Activated CD4-positive, alpha-beta T cell treated with anti-CD3 and anti-CD28 coated beads, Interleukin-2, Interleukin-6, amounts not matched to agents 100 ng/mL and 50 ng/mL, durations not matched to agents 16 hours and 8 hours (primary cell): ENCODE measurements at regions not wholly inside any gene's neighbourhood (a gene's known extent, or its start where the extent isn't known, plus 50 kb on each side); places are given as distances from the start of the nearest gene placed in this dataset.

Source experiments
- DNase-seq: peaks from one replicate; pipeline ENCODE4 v3.0.0-alpha.2; 2020

GRCh38 chr14:51552768-51553404 lies 98.8 kb upstream of the FRMD6 start:
- no peak for DNase-seq

- no peak for DNase-seq
Measured at GRCh38 chr14:51554339-51554920, 97.3 kb upstream of the FRMD6 start.

GRCh38 chr14:51554953-51555352 lies 96.8 kb upstream of the FRMD6 start:
- no peak for DNase-seq

GRCh38 chr14:51561141-51561540 lies 90.6 kb upstream of the FRMD6 start:
- no peak for DNase-seq

GRCh38 chr14:51562816-51563215 lies 88.9 kb upstream of the FRMD6 start:
- no peak for DNase-seq

- no peak for DNase-seq
Measured at GRCh38 chr14:51563560-51563959, 88.2 kb upstream of the FRMD6 start.

- DNase-seq: no peak
Measured at GRCh38 chr14:51564460-51564859, 87.2 kb upstream of the FRMD6 start.

GRCh38 chr14:51564986-51565604 lies 86.6 kb upstream of the FRMD6 start:
- DNase-seq: no peak

- peak; percentile 0 for DNase-seq
Measured at GRCh38 chr14:51566831-51567582, 84.7 kb upstream of the FRMD6 start.

GRCh38 chr14:51568366-51568765 lies 83.3 kb upstream of the FRMD6 start:
- no peak for DNase-seq

GRCh38 chr14:51573607-51574006 lies 78.1 kb upstream of the FRMD6 start:
- no peak for DNase-seq

- DNase-seq: no peak
Measured at GRCh38 chr14:51574009-51574408, 77.7 kb upstream of the FRMD6 start.

GRCh38 chr14:51575349-51576116 lies 76.2 kb upstream of the FRMD6 start:
- DNase-seq: no peak

- DNase-seq: no peak
Measured at GRCh38 chr14:51576117-51576430, 75.6 kb upstream of the FRMD6 start.

- no peak for DNase-seq
Measured at GRCh38 chr14:51576879-51577278, 74.8 kb upstream of the FRMD6 start.

GRCh38 chr14:51578853-51579252 lies 72.9 kb upstream of the FRMD6 start:
- no peak for DNase-seq

GRCh38 chr14:51581017-51581881 lies 70.5 kb upstream of the FRMD6 start:
- DNase-seq: no peak

GRCh38 chr14:51582437-51582836 lies 69.3 kb upstream of the FRMD6 start:
- DNase-seq: no peak

GRCh38 chr14:51585055-51585454 lies 66.7 kb upstream of the FRMD6 start:
- DNase-seq: no peak

- peak; percentile 14 for DNase-seq
Measured at GRCh38 chr14:51592836-51593235, 58.9 kb upstream of the FRMD6 start.

GRCh38 chr14:51593397-51593796 lies 58.3 kb upstream of the FRMD6 start:
- DNase-seq: no peak

- no peak for DNase-seq
Measured at GRCh38 chr14:51595881-51596455, 55.7 kb upstream of the FRMD6 start.
